Keratinocyte (primary cell): ENCODE measurements at regions not wholly inside any gene's neighbourhood (a gene's known extent, or its start where the extent isn't known, plus 50 kb on each side); places are given as distances from the start of the nearest gene placed in this dataset.

Experiments used
- DNase-seq: peaks from one replicate; pipeline ENCODE4 v3.0.0-alpha.2; 2011; ENCODE audit warnings: low read depth, missing footprints, low spot score
- FAIRE-seq: peaks from 2 replicates; lab custom pipeline; 2011; peaks lifted over from hg19 to GRCh38; lab: Jason Lieb, UNC
- H2AFZ ChIP-seq: 2 replicates; pipeline ENCODE4 v1.6.0; 2012; ENCODE audit warnings: low read length, control low read depth, inconsistent platforms; ENCODE audit not compliant: control insufficient read depth
- H3K27ac ChIP-seq: 2 replicates; pipeline ENCODE4 v1.5.1; 2011; ENCODE audit warnings: low read length; ENCODE audit not compliant: control insufficient read depth, insufficient read depth
- H3K27me3 ChIP-seq: 3 replicates; pipeline ENCODE4 v1.6.0; 2011; ENCODE audit warnings: low read length; ENCODE audit not compliant: control insufficient read depth, insufficient read depth; ENCODE audit errors: extremely low read depth
- H3K36me3 ChIP-seq, 2 experiments: 2 replicates in 1 of 2; 3 replicates in 1 of 2; pipeline ENCODE4 v1.5.1; 2011; ENCODE audit warnings: low read length in 2 of 2, mild to moderate bottlenecking in 1 of 2; ENCODE audit not compliant: control insufficient read depth in 2 of 2, insufficient read depth in 2 of 2; ENCODE audit errors: extremely low read depth in 1 of 2
- H3K4me1 ChIP-seq: 3 replicates; pipeline ENCODE4 v1.5.1; 2011; ENCODE audit warnings: low read length; ENCODE audit not compliant: control insufficient read depth, insufficient read depth; ENCODE audit errors: extremely low read depth
- H3K4me2 ChIP-seq: 3 replicates; pipeline ENCODE4 v1.6.0; 2011; ENCODE audit warnings: low read depth, low read length; ENCODE audit not compliant: control insufficient read depth, insufficient read depth; ENCODE audit errors: extremely low read depth
- H3K4me3 ChIP-seq, 3 experiments: fragments of 200-600 bp in 1 of 3; sonication (generic) in 1 of 3; 2 replicates in 2 of 3; 3 replicates in 1 of 3; pipeline ENCODE4 v1.5.1; 2011 to 2016; ENCODE audit warnings: low read length in 3 of 3, mild to moderate bottlenecking in 3 of 3, control low read depth in 2 of 3, inconsistent platforms in 1 of 3, low read depth in 1 of 3, mixed read lengths in 1 of 3, mixed run types in 1 of 3, moderate library complexity in 1 of 3; ENCODE audit not compliant: control insufficient read depth in 2 of 3, insufficient read depth in 2 of 3; ENCODE audit errors: extremely low read depth in 1 of 3
- H3K79me2 ChIP-seq: 2 replicates; pipeline ENCODE4 v1.6.0; 2012; ENCODE audit warnings: low read length; ENCODE audit not compliant: control insufficient read depth, insufficient read depth
- H3K9ac ChIP-seq: 3 replicates; pipeline ENCODE4 v1.6.0; 2011; ENCODE audit warnings: low read length; ENCODE audit not compliant: control insufficient read depth, insufficient read depth; ENCODE audit errors: extremely low read depth
- H3K9me1 ChIP-seq: 3 replicates; pipeline ENCODE4 v1.6.0; 2011; ENCODE audit warnings: low read length; ENCODE audit not compliant: control insufficient read depth, insufficient read depth; ENCODE audit errors: extremely low read depth
- H3K9me3 ChIP-seq: 2 replicates; pipeline ENCODE4 v1.5.1; 2012; ENCODE audit warnings: low read depth, low read length; ENCODE audit not compliant: control insufficient read depth
- H4K20me1 ChIP-seq: 3 replicates; pipeline ENCODE4 v1.6.0; 2011; ENCODE audit warnings: low read length; ENCODE audit not compliant: control insufficient read depth, insufficient read depth; ENCODE audit errors: extremely low read depth
- EZH2 ChIP-seq: IDR thresholded peaks from one replicate; pipeline ENCODE4 v1.6.1; 2012; ENCODE audit warnings: inconsistent platforms, mild to moderate bottlenecking, low read length, moderate library complexity
- dilution Hi-C: fragments of 300-500 bp; cut with MboI; formaldehyde crosslinking; loops from one replicate; pipeline ENCODE4 v1.7.0; 2020; ENCODE audit warnings: low sequenced_read_pairs; ENCODE audit not compliant: extremely low pct_ligation_motif_present
- TF ChIP-seq, protein P1 (sequence below), 3 experiments: IDR thresholded peaks in 1 of 3; conservative IDR thresholded peaks in 1 of 3; optimal IDR thresholded peaks in 1 of 3; 2 replicates in 2 of 3; 3 replicates in 1 of 3; pipeline versions ENCODE3 to v1.5.1; 2011; ENCODE audit warnings: low read length in 3 of 3, mild to moderate bottlenecking in 3 of 3, moderate library complexity in 2 of 3, control low read depth in 1 of 3, inconsistent platforms in 1 of 3; ENCODE audit not compliant: insufficient read depth in 2 of 3; ENCODE audit errors: extremely low read depth in 1 of 3

DNA sequence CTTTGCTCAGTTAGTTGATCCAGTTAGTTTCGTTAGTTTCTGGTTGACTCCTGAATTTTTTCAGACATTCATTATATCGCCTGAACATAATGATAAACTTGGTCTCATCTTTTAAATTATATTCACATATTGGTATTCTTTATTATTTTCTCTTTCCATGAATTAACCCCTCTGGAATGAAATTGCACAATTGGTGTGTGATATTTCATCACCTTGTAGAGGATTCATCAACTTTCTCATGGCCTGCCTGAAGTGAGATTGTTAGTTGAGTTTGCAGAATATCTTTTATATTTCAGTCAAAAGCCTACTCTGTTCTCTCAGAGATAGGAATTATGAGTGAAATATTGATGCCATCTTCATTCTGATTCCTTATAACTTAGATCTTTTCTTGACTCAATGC, 1160.6 kb upstream of the AGA start:
- Histone ChIP-seq H2AFZ (no peak overlapping the region), H3K27me3 (no peaks in the 10 kb centered on the region), H3K4me1 (no peaks in the 10 kb centered on the region), H4K20me1 (no peaks in the 10 kb centered on the region), H3K4me3 (no peak overlapping the region), H3K9me3 (no peaks in the 10 kb centered on the region), H3K36me3 (no peaks in the 10 kb centered on the region), H3K4me2 (no peak overlapping the region), H3K79me2 (no peaks in the 10 kb centered on the region), H3K9ac (no peak overlapping the region), H3K9me1 (no peaks in the 10 kb centered on the region), H3K27ac (no peak overlapping the region)
- TF ChIP-seq, protein P1, sequence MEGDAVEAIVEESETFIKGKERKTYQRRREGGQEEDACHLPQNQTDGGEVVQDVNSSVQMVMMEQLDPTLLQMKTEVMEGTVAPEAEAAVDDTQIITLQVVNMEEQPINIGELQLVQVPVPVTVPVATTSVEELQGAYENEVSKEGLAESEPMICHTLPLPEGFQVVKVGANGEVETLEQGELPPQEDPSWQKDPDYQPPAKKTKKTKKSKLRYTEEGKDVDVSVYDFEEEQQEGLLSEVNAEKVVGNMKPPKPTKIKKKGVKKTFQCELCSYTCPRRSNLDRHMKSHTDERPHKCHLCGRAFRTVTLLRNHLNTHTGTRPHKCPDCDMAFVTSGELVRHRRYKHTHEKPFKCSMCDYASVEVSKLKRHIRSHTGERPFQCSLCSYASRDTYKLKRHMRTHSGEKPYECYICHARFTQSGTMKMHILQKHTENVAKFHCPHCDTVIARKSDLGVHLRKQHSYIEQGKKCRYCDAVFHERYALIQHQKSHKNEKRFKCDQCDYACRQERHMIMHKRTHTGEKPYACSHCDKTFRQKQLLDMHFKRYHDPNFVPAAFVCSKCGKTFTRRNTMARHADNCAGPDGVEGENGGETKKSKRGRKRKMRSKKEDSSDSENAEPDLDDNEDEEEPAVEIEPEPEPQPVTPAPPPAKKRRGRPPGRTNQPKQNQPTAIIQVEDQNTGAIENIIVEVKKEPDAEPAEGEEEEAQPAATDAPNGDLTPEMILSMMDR (optimal IDR thresholded peaks at IDR 0.05 in 1 of 3, IDR thresholded peaks at IDR 0.05 in 1 of 3, conservative IDR thresholded peaks at IDR 0.05 in 1 of 3; ENCODE audit: extremely low read depth in 1 of 3, insufficient read depth in 2 of 3, low read length in 3 of 3) = no peak
- no peak for TF ChIP-seq EZH2
- dilution Hi-C loops = no loop called here
- FAIRE-seq (no peak), DNase-seq (no peak)

- Histone ChIP-seq H3K36me3 (no peaks in the 10 kb centered on the region), H3K4me1 (no peaks in the 10 kb centered on the region), H3K27ac (no peak overlapping the region), H3K4me2 (no peak overlapping the region), H3K79me2 (no peaks in the 10 kb centered on the region), H3K9ac (no peak overlapping the region), H3K4me3 (no peak overlapping the region), H4K20me1 (no peaks in the 10 kb centered on the region), H2AFZ (no peak overlapping the region), H3K9me1 (no peaks in the 10 kb centered on the region), H3K27me3 (no peaks in the 10 kb centered on the region), H3K9me3 (no peaks in the 10 kb centered on the region)
- TF ChIP-seq EZH2 = no peak
- TF ChIP-seq, protein P1 (optimal IDR thresholded peaks at IDR 0.05 in 1 of 3, IDR thresholded peaks at IDR 0.05 in 1 of 3, conservative IDR thresholded peaks at IDR 0.05 in 1 of 3; ENCODE audit: extremely low read depth in 1 of 3, insufficient read depth in 2 of 3, low read length in 3 of 3) = no peak
- dilution Hi-C loops = no loop called here
- DNase-seq (no peak), FAIRE-seq (no peak)
These were observed 1168.8 kb upstream of the AGA start for GRCh38 chr4:178611062-178611461.
